ENCODE measurements at regions not wholly inside any gene's neighbourhood (a gene's known extent, or its start where the extent isn't known, plus 50 kb on each side); places are given as distances from the start of the nearest gene placed in this dataset.
A peak's percentile ranks its signal among the peaks of the same experiment; 100 is the strongest.

GRCh38 chr14:96681829-96682228 is 115.4 kb upstream of the VRK1 start:
- DNase-seq (ENCODE audit: low read depth), result peak; percentile 6
- no peak overlapping the region for H3K4me3 ChIP-seq (ENCODE audit: low read depth, low read length)
- TF ChIP-seq CTCF (IDR thresholded peaks at IDR 0.05; ENCODE audit: insufficient read depth, low read length), result no peak

GRCh38 chr14:96682401-96682800 is 114.8 kb upstream of the VRK1 start:
- no peak overlapping the region for H3K4me3 ChIP-seq (ENCODE audit: low read depth, low read length)
- no peak for TF ChIP-seq CTCF (IDR thresholded peaks at IDR 0.05; ENCODE audit: insufficient read depth, low read length)
- no peak for DNase-seq (ENCODE audit: low read depth)

GRCh38 chr14:96683562-96684289 is 113.5 kb upstream of the VRK1 start:
- no peak overlapping the region for H3K4me3 ChIP-seq (ENCODE audit: low read depth, low read length)
- TF ChIP-seq CTCF (IDR thresholded peaks at IDR 0.05; ENCODE audit: insufficient read depth, low read length), result no peak
- DNase-seq (ENCODE audit: low read depth), result no peak

- no peak overlapping the region for H3K4me3 ChIP-seq (ENCODE audit: low read depth, low read length)
- DNase-seq (ENCODE audit: low read depth), result no peak
- TF ChIP-seq CTCF (IDR thresholded peaks at IDR 0.05; ENCODE audit: insufficient read depth, low read length), result no peak
These were observed 111.1 kb upstream of the VRK1 start for GRCh38 chr14:96686126-96686525.

- no peak for TF ChIP-seq CTCF (IDR thresholded peaks at IDR 0.05; ENCODE audit: insufficient read depth, low read length)
- no peak for DNase-seq (ENCODE audit: low read depth)
- no peak overlapping the region for H3K4me3 ChIP-seq (ENCODE audit: low read depth, low read length)
These were observed 108.6 kb upstream of the VRK1 start for GRCh38 chr14:96688629-96689028.

- no peak for DNase-seq (ENCODE audit: low read depth)
- H3K4me3 ChIP-seq (ENCODE audit: low read depth, low read length), result no peak overlapping the region
- no peak for TF ChIP-seq CTCF (IDR thresholded peaks at IDR 0.05; ENCODE audit: insufficient read depth, low read length)
These were observed 106.3 kb upstream of the VRK1 start for GRCh38 chr14:96690713-96691383.
